Nephron progenitor cell (in vitro differentiated cells): ENCODE measurements at regions not wholly inside any gene's neighbourhood (a gene's known extent, or its start where the extent isn't known, plus 50 kb on each side); places are given as distances from the start of the nearest gene placed in this dataset.

ENCODE experiments used
- DNase-seq: peaks from one replicate; pipeline ENCODE4 v3.0.0; 2021
- H3K27ac Mint-ChIP-seq: 2 replicates; pipeline ENCODE4 v1.8.0; 2021; ENCODE audit warnings: mild to moderate bottlenecking, moderate library complexity, mixed read lengths
- H3K27me3 Mint-ChIP-seq: 2 replicates; pipeline ENCODE4 v1.8.0; 2021; ENCODE audit warnings: mild to moderate bottlenecking, low read depth, mixed read lengths; ENCODE audit not compliant: poor library complexity
- H3K36me3 Mint-ChIP-seq: 2 replicates; pipeline ENCODE4 v1.8.0; 2021; ENCODE audit warnings: low read depth, mixed read lengths
- H3K4me1 Mint-ChIP-seq: 2 replicates; pipeline ENCODE4 v1.8.0; 2021; ENCODE audit warnings: mixed read lengths
- H3K4me3 Mint-ChIP-seq: 2 replicates; pipeline ENCODE4 v1.8.0; 2021; ENCODE audit warnings: mild to moderate bottlenecking, moderate library complexity, mixed read lengths
- H3K9me3 Mint-ChIP-seq: 2 replicates; pipeline ENCODE4 v1.8.0; 2021; ENCODE audit warnings: mild to moderate bottlenecking, moderate library complexity, mixed read lengths
- CTCF ChIP-seq: fragments of 200-600 bp; sonication (generic); IDR thresholded peaks from 2 replicates; pipeline ENCODE4 v1.5.0; 2021; ENCODE audit warnings: antibody characterized with exemption

- no peak overlapping the region for H3K4me3 Mint-ChIP-seq
- H3K27me3 Mint-ChIP-seq = no peaks in the 10 kb centered on the region
- H3K36me3 Mint-ChIP-seq = no peaks in the 10 kb centered on the region
- H3K4me1 Mint-ChIP-seq = peaks cover 8% of the 10 kb centered on the region
- TF ChIP-seq CTCF = no peak
- H3K9me3 Mint-ChIP-seq = no peaks in the 10 kb centered on the region
- DNase-seq = no peak
- H3K27ac Mint-ChIP-seq = no peak overlapping the region
These were observed 420.1 kb upstream of the MEF2C start for GRCh38 chr5:89303033-89303480.

DNA sequence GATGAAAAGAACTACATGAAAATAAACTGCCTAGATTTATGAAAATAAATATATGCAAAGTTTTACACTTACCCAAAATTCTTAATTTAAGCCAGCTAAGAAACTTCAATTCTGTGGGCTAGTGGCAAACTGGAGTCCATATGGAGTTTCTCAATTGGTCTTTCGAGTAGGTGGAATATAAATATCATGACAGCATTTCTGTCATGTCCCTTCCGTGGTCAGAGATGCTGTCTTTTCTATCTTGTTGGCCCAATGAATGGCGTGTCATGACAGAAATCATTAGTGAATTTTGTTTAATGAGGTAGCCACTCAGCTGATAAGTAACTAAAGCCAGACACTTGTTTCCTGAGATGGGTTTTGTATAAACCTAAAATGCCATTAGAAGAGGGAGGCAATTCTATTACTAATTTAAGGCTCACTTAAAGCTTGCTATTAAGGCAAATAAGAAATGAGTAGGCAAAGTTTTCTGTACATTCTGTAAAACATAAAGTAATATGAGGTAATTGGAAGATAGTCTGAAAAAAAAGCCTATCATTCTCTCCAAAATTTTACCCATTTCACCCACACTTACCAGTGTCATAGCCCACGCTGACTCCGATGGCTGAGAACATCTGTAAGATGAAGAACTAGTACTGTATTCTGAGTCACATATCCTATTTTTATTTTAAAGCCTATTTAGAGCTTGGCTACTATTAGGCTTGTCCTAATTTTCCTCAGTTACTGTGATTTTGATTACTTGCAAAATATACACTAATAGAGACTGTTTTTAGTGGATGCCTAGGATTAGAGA is 419.3 kb upstream of the MEF2C start:
- Mint-ChIP-seq H3K4me3 (no peak overlapping the region), H3K4me1 (peaks cover 8% of the 10 kb centered on the region), H3K9me3 (no peaks in the 10 kb centered on the region), H3K27ac (no peak overlapping the region), H3K36me3 (no peaks in the 10 kb centered on the region), H3K27me3 (no peaks in the 10 kb centered on the region)
- no peak for TF ChIP-seq CTCF
- no peak for DNase-seq

- Mint-ChIP-seq H3K4me3 (no peak overlapping the region), H3K36me3 (no peaks in the 10 kb centered on the region), H3K27ac (no peak overlapping the region), H3K27me3 (no peaks in the 10 kb centered on the region), H3K4me1 (peaks cover 8% of the 10 kb centered on the region), H3K9me3 (no peaks in the 10 kb centered on the region)
- TF ChIP-seq CTCF = no peak
- no peak for DNase-seq
These were observed 418.5 kb upstream of the MEF2C start for GRCh38 chr5:89301321-89302025.

DNA sequence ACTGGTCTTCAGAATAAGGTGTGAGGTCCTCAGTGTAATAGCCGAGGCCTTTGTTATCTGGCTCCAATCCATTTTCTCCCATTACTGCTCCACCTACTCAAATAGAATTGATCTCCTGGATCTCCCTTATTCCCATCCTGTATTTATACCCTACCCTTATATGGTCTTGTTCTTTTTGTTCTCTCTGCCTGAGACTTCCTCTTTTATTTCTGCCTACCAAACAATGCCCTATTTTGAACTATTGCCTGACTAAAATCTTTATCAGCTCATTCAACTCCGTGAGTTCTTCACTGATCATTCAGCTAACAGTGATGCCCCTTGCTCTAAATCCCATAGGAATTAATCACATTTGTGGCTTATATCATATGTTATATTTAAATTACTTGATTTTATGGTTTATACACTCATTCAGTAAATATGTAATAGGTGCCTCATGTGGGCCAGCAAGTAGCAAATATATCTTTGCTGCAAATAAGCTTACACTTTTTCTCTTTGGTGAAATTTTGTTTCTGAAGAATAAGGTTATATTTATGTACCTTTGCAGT is 417.5 kb upstream of the MEF2C start:
- no peaks in the 10 kb centered on the region for H3K27me3 Mint-ChIP-seq
- no peak for DNase-seq
- peak overlapping the region; percentile 24 for H3K27ac Mint-ChIP-seq
- TF ChIP-seq CTCF = no peak
- peaks cover 8% of the 10 kb centered on the region for H3K4me1 Mint-ChIP-seq
- no peak overlapping the region for H3K4me3 Mint-ChIP-seq
- H3K36me3 Mint-ChIP-seq = no peaks in the 10 kb centered on the region
- no peaks in the 10 kb centered on the region for H3K9me3 Mint-ChIP-seq

GRCh38 chr5:89299998-89300397 is 417.0 kb upstream of the MEF2C start:
- Mint-ChIP-seq H3K9me3 (no peaks in the 10 kb centered on the region), H3K4me3 (no peak overlapping the region), H3K27me3 (no peaks in the 10 kb centered on the region), H3K4me1 (peaks cover 8% of the 10 kb centered on the region), H3K36me3 (no peaks in the 10 kb centered on the region), H3K27ac (no peak overlapping the region)
- no peak for DNase-seq
- TF ChIP-seq CTCF = no peak
